ENCODE measurements at regions not wholly inside any gene's neighbourhood (a gene's known extent, or its start where the extent isn't known, plus 50 kb on each side); places are given as distances from the start of the nearest gene placed in this dataset.

DNA sequence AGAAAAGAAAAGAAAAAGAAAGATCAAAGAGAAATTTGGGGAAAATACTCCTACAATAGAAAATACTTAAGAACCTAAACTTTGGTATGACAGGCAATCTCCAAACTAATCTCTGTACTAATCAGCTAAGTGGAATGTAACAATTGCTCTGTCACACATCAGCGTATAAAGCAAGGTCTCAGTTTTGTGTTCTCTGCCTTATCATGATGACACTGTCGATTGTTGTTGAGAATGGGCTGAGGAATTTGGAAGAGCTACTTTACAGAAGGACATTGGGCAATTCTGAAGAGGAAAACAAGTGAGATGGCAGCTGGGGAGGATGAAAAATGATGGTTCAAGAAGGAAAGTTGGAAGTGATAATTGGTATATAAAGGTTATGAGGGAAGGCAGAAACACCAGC is 486.0 kb upstream of the HTR2C start:
- 83 to 89% methylated on average over 2 of the region's 2 CpGs for WGBS, 2 experiments

DNA sequence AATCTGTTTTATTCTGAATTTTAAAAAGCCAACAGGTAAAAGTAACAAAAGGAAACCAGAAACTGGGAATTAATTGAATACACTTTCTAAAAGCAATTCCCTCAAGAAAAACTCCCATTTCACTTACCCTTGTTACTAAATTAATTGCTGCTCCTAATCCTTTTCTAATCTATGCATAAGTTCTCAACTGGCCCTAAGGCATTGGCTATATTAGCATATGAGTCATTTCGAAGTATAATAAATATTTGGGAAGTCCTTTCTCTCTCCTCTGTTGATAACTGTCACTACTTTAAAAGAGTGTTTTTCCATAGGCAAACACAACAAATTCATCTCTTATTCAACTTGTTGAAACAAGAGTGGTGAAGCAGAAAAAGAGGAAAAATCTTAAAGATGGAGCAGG is 486.5 kb upstream of the HTR2C start:
- Histone ChIP-seq H3K27ac (ENCODE audit: insufficient read depth, low read depth, low read length, poor library complexity, severe bottlenecking) (no peak overlapping the region), H3K9me3 (ENCODE audit: control insufficient read depth, low read length) (no peaks in the 10 kb centered on the region), H3K36me3 (ENCODE audit: control insufficient read depth, insufficient read depth, low read length) (no peaks in the 10 kb centered on the region), H3K27me3 (ENCODE audit: control insufficient read depth, insufficient read depth, low read length, poor library complexity, severe bottlenecking) (no peaks in the 10 kb centered on the region), H3K4me1 (ENCODE audit: control insufficient read depth, insufficient read depth, low read length) (no peaks in the 10 kb centered on the region), H3K4me3 (ENCODE audit: insufficient read depth, low read depth, low read length) (no peak overlapping the region)
- WGBS, 2 experiments, result no CpG with 5 or more reads among the region's 1 CpG

More for the DNA sequence above, 486.0 kb upstream of the HTR2C start:
- Histone ChIP-seq H3K36me3 (ENCODE audit: control insufficient read depth, insufficient read depth, low read length) (no peaks in the 10 kb centered on the region), H3K4me1 (ENCODE audit: control insufficient read depth, insufficient read depth, low read length) (no peaks in the 10 kb centered on the region), H3K9me3 (ENCODE audit: control insufficient read depth, low read length) (no peaks in the 10 kb centered on the region), H3K27me3 (ENCODE audit: control insufficient read depth, insufficient read depth, low read length, poor library complexity, severe bottlenecking) (no peaks in the 10 kb centered on the region), H3K4me3 (ENCODE audit: insufficient read depth, low read depth, low read length) (no peak overlapping the region), H3K27ac (ENCODE audit: insufficient read depth, low read depth, low read length, poor library complexity, severe bottlenecking) (no peak overlapping the region)

DNA sequence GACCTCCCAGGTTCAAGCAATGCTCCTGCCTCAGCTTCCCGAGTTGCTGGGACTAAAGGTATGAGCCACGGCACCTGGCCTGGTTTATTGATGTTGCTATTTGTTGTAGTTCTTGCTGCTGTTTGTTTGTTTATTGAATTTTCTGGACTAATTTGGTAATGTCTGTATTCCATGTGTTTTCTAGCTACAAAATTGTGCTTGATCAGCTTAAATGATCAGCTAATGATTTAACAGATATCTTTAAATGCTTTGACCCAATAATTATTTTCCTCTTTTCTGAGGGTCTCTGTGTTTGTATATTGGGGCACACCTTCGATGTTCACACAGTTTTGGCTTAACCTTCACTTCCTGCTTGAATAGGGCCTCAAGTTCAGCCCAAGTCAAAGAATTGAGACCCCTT is 488.1 kb upstream of the HTR2C start:
- Histone ChIP-seq H3K4me3 (ENCODE audit: insufficient read depth, low read depth, low read length) (no peak overlapping the region), H3K27ac (ENCODE audit: insufficient read depth, low read depth, low read length, poor library complexity, severe bottlenecking) (no peak overlapping the region), H3K36me3 (ENCODE audit: control insufficient read depth, insufficient read depth, low read length) (no peaks in the 10 kb centered on the region), H3K4me1 (ENCODE audit: control insufficient read depth, insufficient read depth, low read length) (no peaks in the 10 kb centered on the region), H3K9me3 (ENCODE audit: control insufficient read depth, low read length) (no peaks in the 10 kb centered on the region), H3K27me3 (ENCODE audit: control insufficient read depth, insufficient read depth, low read length, poor library complexity, severe bottlenecking) (no peaks in the 10 kb centered on the region)
- WGBS, 2 experiments, result 85 to 100% methylated on average over 2 to 3 of the region's 3 CpGs

DNA sequence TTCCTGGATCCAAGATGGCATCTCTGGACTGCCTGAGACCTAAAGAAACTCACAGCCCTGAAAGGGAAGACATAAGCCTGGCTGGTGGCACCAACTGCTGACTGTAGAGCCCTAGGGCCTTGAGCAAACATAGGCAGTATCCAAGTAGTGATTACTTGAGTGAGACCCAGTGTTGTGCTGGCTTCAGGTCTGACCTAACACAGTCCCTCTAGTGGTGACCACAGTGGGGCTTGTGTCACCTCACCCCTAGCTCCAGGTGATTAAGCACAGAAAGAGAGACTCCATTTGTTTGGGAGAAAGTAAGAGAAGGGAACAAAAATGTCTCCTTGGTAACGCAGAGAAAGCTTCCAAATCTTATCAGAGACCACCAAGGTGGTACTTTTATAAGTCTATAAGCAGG is 496.3 kb upstream of the HTR2C start:
- H3K9me3 ChIP-seq (ENCODE audit: control insufficient read depth, low read length), result no peaks in the 10 kb centered on the region
- no peak overlapping the region for H3K4me3 ChIP-seq (ENCODE audit: insufficient read depth, low read depth, low read length)
- H3K27ac ChIP-seq (ENCODE audit: insufficient read depth, low read depth, low read length, poor library complexity, severe bottlenecking), result no peak overlapping the region
- H3K27me3 ChIP-seq (ENCODE audit: control insufficient read depth, insufficient read depth, low read length, poor library complexity, severe bottlenecking), result no peaks in the 10 kb centered on the region
- H3K36me3 ChIP-seq (ENCODE audit: control insufficient read depth, insufficient read depth, low read length), result no peaks in the 10 kb centered on the region
- 79 to 100% methylated on average over 1 of the region's 1 CpG for WGBS, 2 experiments
- no peaks in the 10 kb centered on the region for H3K4me1 ChIP-seq (ENCODE audit: control insufficient read depth, insufficient read depth, low read length)

DNA sequence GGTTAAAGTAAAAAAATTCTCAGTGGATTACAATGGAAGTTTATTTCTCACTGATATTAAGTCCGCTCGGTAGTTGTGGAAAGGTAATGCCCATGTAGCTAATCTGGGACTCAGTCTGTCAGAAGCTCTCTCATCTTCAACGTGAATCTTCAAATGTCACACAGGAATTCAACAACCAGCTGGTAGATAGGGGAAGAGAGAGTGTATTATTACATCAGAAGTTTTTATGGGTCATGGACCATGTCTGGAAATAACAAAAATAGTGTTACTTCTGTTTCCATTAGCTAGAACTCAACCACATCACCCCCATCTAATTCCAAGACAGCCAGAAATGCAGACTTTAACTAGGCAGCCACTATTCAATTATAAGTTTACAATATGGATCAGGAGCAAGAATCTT is 506.1 kb upstream of the HTR2C start:
- Histone ChIP-seq H3K4me3 (ENCODE audit: insufficient read depth, low read depth, low read length) (no peak overlapping the region), H3K4me1 (ENCODE audit: control insufficient read depth, insufficient read depth, low read length) (no peaks in the 10 kb centered on the region), H3K27me3 (ENCODE audit: control insufficient read depth, insufficient read depth, low read length, poor library complexity, severe bottlenecking) (no peaks in the 10 kb centered on the region), H3K27ac (ENCODE audit: insufficient read depth, low read depth, low read length, poor library complexity, severe bottlenecking) (no peak overlapping the region), H3K9me3 (ENCODE audit: control insufficient read depth, low read length) (no peaks in the 10 kb centered on the region), H3K36me3 (ENCODE audit: control insufficient read depth, insufficient read depth, low read length) (no peaks in the 10 kb centered on the region)
- 67% methylated on average over 3 of the region's 3 CpGs for WGBS, 2 experiments

DNA sequence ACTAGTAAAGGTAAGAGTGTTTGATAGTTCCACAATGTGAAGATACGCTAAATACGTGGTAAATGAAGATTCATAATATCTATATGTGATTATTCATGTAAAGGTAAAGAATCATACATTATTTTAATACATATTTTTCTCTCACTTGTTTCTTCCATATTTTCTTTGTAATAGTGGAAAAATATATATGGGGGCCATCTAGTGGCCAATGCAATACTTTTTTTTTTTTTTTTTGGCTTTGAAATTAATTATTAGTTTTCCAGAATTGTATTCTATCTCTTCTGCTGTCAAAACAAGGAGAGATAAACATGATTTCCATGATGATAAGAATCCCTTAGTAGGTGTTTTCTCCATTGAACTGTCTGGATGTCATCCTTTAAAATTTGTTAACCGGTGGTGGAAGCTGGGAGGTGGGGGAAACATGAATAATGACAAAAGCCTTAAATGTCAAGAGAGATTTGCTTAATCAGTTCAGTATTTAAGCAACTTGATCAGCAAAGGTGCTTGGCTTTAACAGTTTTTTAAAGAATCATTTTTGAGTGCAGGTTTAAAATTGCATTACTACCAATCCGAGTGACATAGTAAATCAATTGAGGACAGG is 508.7 kb upstream of the HTR2C start:
- WGBS, 2 experiments, result 50 to 59% methylated on average over 2 of the region's 4 CpGs
- H3K9me3 ChIP-seq (ENCODE audit: control insufficient read depth, low read length), result no peaks in the 10 kb centered on the region
- H3K4me1 ChIP-seq (ENCODE audit: control insufficient read depth, insufficient read depth, low read length), result no peaks in the 10 kb centered on the region
- no peaks in the 10 kb centered on the region for H3K36me3 ChIP-seq (ENCODE audit: control insufficient read depth, insufficient read depth, low read length)
- no peak overlapping the region for H3K4me3 ChIP-seq (ENCODE audit: insufficient read depth, low read depth, low read length)
- H3K27ac ChIP-seq (ENCODE audit: insufficient read depth, low read depth, low read length, poor library complexity, severe bottlenecking), result no peak overlapping the region
- no peaks in the 10 kb centered on the region for H3K27me3 ChIP-seq (ENCODE audit: control insufficient read depth, insufficient read depth, low read length, poor library complexity, severe bottlenecking)

DNA sequence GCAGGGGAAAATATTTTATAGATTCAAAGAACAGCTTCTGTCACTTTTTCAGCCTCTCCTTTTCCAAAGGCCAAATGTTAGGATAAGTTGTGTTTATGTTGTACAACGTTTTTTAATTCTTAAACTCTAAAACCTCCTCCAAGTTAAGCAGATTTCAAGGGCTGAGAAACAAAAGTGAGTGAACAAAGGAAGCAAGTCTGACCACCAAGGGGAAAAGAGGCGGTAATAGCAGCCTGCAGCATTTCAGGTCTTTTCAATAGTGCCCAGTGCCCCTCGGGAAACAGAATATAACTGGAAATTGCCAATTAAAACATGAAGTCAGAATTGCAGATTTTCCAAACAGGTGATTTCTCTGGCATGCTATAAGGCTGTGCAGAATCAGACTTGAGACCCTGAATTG is 510.0 kb upstream of the HTR2C start:
- H3K4me1 ChIP-seq (ENCODE audit: control insufficient read depth, insufficient read depth, low read length), result no peaks in the 10 kb centered on the region
- no peaks in the 10 kb centered on the region for H3K9me3 ChIP-seq (ENCODE audit: control insufficient read depth, low read length)
- 3 to 24% methylated on average over 2 of the region's 3 CpGs for WGBS, 2 experiments
- no peaks in the 10 kb centered on the region for H3K36me3 ChIP-seq (ENCODE audit: control insufficient read depth, insufficient read depth, low read length)
- H3K4me3 ChIP-seq (ENCODE audit: insufficient read depth, low read depth, low read length), result no peak overlapping the region
- H3K27ac ChIP-seq (ENCODE audit: insufficient read depth, low read depth, low read length, poor library complexity, severe bottlenecking), result no peak overlapping the region
- H3K27me3 ChIP-seq (ENCODE audit: control insufficient read depth, insufficient read depth, low read length, poor library complexity, severe bottlenecking), result no peaks in the 10 kb centered on the region

DNA sequence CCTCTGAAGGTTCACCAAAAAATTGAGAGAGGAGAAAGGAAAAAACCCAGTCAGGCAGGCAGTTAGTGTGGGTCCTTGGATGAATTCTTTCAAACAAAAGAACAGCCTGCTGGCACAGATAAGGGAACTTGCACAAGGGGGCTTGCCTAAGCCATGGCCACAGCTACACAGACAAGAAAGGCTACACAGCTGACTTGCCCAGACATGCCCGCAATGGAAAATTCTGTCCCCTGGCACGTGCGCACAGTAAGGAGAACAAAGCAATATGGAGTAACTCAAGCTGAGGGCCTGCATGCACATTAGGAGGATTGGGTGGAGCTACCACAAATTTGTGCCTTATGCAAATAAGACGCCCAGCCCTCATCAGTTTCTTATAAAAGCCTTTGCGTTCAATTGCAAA is 512.5 kb upstream of the HTR2C start:
- Histone ChIP-seq H3K9me3 (ENCODE audit: control insufficient read depth, low read length) (no peaks in the 10 kb centered on the region), H3K27ac (ENCODE audit: insufficient read depth, low read depth, low read length, poor library complexity, severe bottlenecking) (no peak overlapping the region), H3K36me3 (ENCODE audit: control insufficient read depth, insufficient read depth, low read length) (no peaks in the 10 kb centered on the region), H3K4me3 (ENCODE audit: insufficient read depth, low read depth, low read length) (no peak overlapping the region), H3K4me1 (ENCODE audit: control insufficient read depth, insufficient read depth, low read length) (no peaks in the 10 kb centered on the region), H3K27me3 (ENCODE audit: control insufficient read depth, insufficient read depth, low read length, poor library complexity, severe bottlenecking) (no peaks in the 10 kb centered on the region)
- WGBS, 2 experiments, result 91 to 92% methylated on average over 5 of the region's 5 CpGs

DNA sequence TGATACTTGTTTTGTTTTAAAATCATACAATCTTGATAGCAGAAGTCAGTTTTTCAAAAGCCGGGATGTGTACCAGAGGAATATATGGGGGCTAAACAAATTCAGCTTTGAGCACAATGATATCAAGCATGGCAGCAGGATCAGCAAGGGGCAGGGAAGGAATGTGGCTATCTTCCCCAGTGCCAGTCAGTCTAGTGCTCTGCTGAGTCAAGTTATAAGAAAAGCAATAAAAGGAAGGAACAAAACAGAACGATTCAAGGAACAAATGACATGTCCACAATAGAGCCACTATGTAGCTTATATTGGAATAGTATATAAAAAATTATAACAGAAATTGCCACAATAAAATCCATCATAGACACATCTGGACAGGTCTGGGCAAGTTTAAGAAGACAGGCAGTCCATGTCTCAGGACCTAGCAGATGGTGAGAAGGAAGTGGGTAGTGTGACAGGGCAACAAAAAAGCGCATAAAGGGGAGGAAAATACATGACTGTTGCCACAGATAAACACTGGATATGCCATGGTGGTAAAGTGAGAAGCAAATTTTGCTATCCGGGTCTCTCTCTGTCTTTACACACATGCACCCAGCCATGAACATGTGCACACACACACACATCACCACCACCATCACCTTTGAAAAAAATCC is 518.2 kb upstream of the HTR2C start:
- WGBS, 2 experiments, result 85 to 98% methylated on average over 3 of the region's 4 CpGs
- no peaks in the 10 kb centered on the region for H3K27me3 ChIP-seq (ENCODE audit: control insufficient read depth, insufficient read depth, low read length, poor library complexity, severe bottlenecking)
- no peak overlapping the region for H3K27ac ChIP-seq (ENCODE audit: insufficient read depth, low read depth, low read length, poor library complexity, severe bottlenecking)
- no peaks in the 10 kb centered on the region for H3K36me3 ChIP-seq (ENCODE audit: control insufficient read depth, insufficient read depth, low read length)
- no peaks in the 10 kb centered on the region for H3K4me1 ChIP-seq (ENCODE audit: control insufficient read depth, insufficient read depth, low read length)
- no peak overlapping the region for H3K4me3 ChIP-seq (ENCODE audit: insufficient read depth, low read depth, low read length)
- no peaks in the 10 kb centered on the region for H3K9me3 ChIP-seq (ENCODE audit: control insufficient read depth, low read length)

DNA sequence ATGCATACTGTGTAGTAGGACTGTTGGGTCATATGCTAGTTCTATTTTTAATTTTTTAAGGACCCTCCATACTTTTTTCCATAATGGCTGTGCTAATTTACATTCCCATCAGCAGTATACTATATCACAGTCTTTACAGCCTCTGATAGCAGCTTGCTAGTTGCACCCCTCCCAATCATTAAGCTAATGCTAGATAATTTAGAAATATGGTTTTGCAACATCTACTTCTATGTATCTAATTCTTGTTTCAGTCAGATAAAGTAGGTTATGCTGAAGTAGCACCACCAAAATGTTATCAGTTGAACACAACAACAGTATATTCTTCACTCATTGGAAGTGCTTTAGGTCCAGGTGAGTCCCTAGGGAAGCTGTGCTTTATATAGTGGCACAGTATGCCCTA is 522.7 kb upstream of the HTR2C start:
- H3K9me3 ChIP-seq (ENCODE audit: control insufficient read depth, low read length), result no peaks in the 10 kb centered on the region

More for the DNA sequence above, 522.7 kb upstream of the HTR2C start:
- Histone ChIP-seq H3K4me3 (ENCODE audit: insufficient read depth, low read depth, low read length) (no peak overlapping the region), H3K27ac (ENCODE audit: insufficient read depth, low read depth, low read length, poor library complexity, severe bottlenecking) (no peak overlapping the region), H3K27me3 (ENCODE audit: control insufficient read depth, insufficient read depth, low read length, poor library complexity, severe bottlenecking) (no peaks in the 10 kb centered on the region), H3K36me3 (ENCODE audit: control insufficient read depth, insufficient read depth, low read length) (no peaks in the 10 kb centered on the region), H3K4me1 (ENCODE audit: control insufficient read depth, insufficient read depth, low read length) (no peaks in the 10 kb centered on the region)

Measured in ectodermal cell (in vitro differentiated cells).